ENCODE measurements at regions not wholly inside any gene's neighbourhood (a gene's known extent, or its start where the extent isn't known, plus 50 kb on each side); places are given as distances from the start of the nearest gene placed in this dataset.

- TF ChIP-seq GFI1B (tag by site-specific recombination; IDR thresholded peaks at IDR 0.05) = no peak
- peak; percentile 61 for TF ChIP-seq ZBTB20 (tag by site-specific recombination; IDR thresholded peaks at IDR 0.05)
- TF ChIP-seq ZNF114 (tag by site-specific recombination; IDR thresholded peaks at IDR 0.05) = no peak
- no peak for TF ChIP-seq PRDM10 (tag by site-specific recombination; IDR thresholded peaks at IDR 0.05)
- Histone ChIP-seq H3K27ac (ENCODE audit: extremely low read depth, low read depth, low read length) (no peak overlapping the region), H3K36me3 (ENCODE audit: control insufficient read depth in 2 of 2, insufficient read depth in 1 of 2, low read length in 2 of 2) (no peaks in the 10 kb centered on the region), H3K4me1 (ENCODE audit: control insufficient read depth, insufficient read depth, low read length) (no peaks in the 10 kb centered on the region), H3K9me3 (ENCODE audit: control insufficient read depth, insufficient read depth, low read depth, low read length) (no peaks in the 10 kb centered on the region), H3K4me3 (ENCODE audit: low read depth, low read length) (no peak overlapping the region)
- CTCF ChIA-PET = interaction anchor here (0.6 kb wide), 1 partner anchor 1231 kb away, joined by 3 read pairs; no protein-coding TSS in a partner anchor
- POLR2A ChIA-PET = interaction anchor here (0.6 kb wide), 1 partner anchor 48 kb away, joined by 3 read pairs; no protein-coding TSS in a partner anchor
These were observed 59.8 kb downstream of the DIO3 start for GRCh38 chr14:101620821-101621785.

- H3K4me1 ChIP-seq (ENCODE audit: control insufficient read depth, insufficient read depth, low read length) = no peaks in the 10 kb centered on the region
- ChIA-PET POLR2A (no interaction called here), CTCF (no interaction called here)
- H3K4me3 ChIP-seq (ENCODE audit: low read depth, low read length) = no peak overlapping the region
- H3K9me3 ChIP-seq (ENCODE audit: control insufficient read depth, insufficient read depth, low read depth, low read length) = no peaks in the 10 kb centered on the region
- no peaks in the 10 kb centered on the region for H3K36me3 ChIP-seq (ENCODE audit: control insufficient read depth in 2 of 2, insufficient read depth in 1 of 2, low read length in 2 of 2)
- H3K27ac ChIP-seq (ENCODE audit: extremely low read depth, low read depth, low read length) = no peak overlapping the region
- no peak for TF ChIP-seq ZIC2 (tag by site-specific recombination; IDR thresholded peaks at IDR 0.05)
- TF ChIP-seq ZNF777 (tag by site-specific recombination; IDR thresholded peaks at IDR 0.05; ENCODE audit: borderline replicate concordance) = no peak
- no peak for TF ChIP-seq ZNF221 (tag by site-specific recombination; IDR thresholded peaks at IDR 0.05; ENCODE audit: borderline replicate concordance)
- TF ChIP-seq OSR2 (tag by site-specific recombination; IDR thresholded peaks at IDR 0.05) = no peak
- no peak for TF ChIP-seq ZNF26 (tag by site-specific recombination; IDR thresholded peaks at IDR 0.05)
- no peak for TF ChIP-seq KLF1 (tag by site-specific recombination; IDR thresholded peaks at IDR 0.05)
- TF ChIP-seq GLIS2 (tag by site-specific recombination; IDR thresholded peaks at IDR 0.05) = no peak
- no peak for TF ChIP-seq ZNF350 (tag by site-specific recombination; IDR thresholded peaks at IDR 0.05)
- no peak for TF ChIP-seq ZNF830 (tag by site-specific recombination; IDR thresholded peaks at IDR 0.05; ENCODE audit: low read depth)
- no peak for TF ChIP-seq SP7 (tag by site-specific recombination; IDR thresholded peaks at IDR 0.05)
- no peak for TF ChIP-seq ZNF785 (tag by site-specific recombination; IDR thresholded peaks at IDR 0.05)
- TF ChIP-seq ZNF23 (tag by site-specific recombination; IDR thresholded peaks at IDR 0.05; ENCODE audit: borderline replicate concordance) = no peak
- no peak for TF ChIP-seq PRDM10 (tag by site-specific recombination; IDR thresholded peaks at IDR 0.05)
These were observed 61.2 kb downstream of the DIO3 start for GRCh38 chr14:101622251-101623076.
